DMS 273 (cell line): ENCODE measurements at regions not wholly inside any gene's neighbourhood (a gene's known extent, or its start where the extent isn't known, plus 50 kb on each side); places are given as distances from the start of the nearest gene placed in this dataset.

Source experiments
- DNase-seq: peaks from one replicate; lab custom pipeline; 2025; ENCODE audit not compliant: unreplicated experiment; lab: John Stamatoyannopoulos, UW

- DNase-seq = no peak
These were observed 76.7 kb downstream of the TRIM29 start for GRCh38 chr11:120061036-120061760.

DNA sequence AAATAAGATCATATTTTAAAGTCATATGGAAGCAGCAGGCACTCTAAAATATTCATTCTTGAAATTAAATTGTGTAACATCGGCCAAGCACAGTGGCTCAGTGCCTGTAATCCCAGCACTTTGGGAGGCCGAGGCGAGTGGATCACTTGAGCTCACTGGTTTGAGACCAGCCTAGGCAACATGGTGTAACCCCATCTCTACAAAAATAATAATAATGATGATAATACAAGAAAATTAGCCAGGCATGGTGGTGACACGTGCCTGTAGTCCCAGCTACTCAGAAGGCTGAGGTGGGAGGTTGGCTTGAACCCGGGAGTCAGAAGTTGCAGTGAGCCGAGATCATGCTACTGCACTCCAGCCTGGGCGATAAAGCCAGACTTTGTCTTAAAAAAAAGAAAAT is 77.4 kb downstream of the TRIM29 start:
- no peak for DNase-seq

DNA sequence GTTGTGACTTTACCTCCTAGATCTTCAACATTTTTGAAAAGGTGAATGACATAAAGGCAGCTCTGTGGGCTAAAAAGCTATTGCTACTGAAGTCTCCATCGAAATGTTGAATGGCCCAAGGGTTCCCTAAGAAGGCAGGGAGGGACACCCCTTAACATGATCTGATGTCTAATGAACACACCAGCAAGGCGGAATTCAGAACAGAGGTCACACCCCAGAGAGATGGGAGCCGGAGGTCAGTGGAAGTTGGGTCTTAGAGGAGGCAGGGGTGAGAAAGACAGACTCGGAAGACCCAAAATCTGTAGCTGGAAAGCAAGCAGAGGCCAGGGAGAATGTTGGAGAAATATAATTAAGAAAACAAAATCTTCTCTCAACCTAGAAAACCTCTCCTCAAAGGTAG is 79.0 kb downstream of the TRIM29 start:
- DNase-seq = no peak

DNA sequence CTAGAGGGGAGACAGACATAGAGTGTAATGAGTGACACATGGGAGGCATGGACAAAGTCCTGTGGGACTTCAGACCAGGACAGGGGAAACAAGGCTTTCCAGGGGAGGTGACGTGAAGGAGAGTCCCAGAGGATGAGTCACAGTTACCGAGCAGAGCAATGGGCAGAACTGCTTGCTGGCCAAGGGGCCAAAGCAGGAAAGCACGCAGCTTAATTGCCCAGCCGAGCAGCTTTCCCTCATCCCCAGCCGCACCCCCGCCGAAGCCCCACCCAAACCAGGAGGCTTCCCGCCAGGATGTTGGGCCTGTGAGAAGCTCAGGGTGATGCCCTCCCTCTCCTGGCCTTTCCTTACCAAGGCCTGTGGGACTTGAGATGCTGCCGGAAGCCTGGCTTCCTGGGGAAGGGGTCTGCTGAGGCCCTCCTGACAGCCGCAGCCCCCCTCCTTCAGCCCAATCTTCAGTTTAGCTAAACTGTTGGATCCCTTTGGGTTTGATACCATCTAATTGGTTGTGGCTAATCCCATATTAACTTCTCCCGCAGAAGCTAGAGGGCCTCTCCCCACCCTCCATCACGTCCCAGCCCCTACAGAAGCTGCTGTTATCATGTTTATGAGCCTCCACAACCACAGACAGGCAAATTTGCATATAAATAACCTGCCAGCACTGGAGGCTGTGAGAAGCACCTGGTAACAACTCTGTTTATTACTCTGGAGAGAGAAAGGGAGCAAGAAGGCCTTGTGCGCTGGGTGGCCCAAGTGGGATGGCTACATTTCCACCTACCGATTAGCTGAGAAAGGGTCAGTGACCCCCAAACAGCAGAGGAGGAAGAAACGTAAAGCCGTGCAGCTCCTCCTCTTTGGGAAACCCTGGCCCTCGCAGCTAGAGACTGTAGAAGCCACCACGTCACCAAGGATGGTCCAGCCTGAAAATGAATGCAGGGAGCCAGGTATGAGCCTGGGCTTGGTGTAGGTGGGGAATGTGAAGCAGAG is 80.0 kb downstream of the TRIM29 start:
- DNase-seq = no peak

GRCh38 chr11:120057028-120057330 is 80.9 kb downstream of the TRIM29 start:
- DNase-seq = no peak

GRCh38 chr11:120056301-120057027 is 81.4 kb downstream of the TRIM29 start:
- DNase-seq = no peak

- DNase-seq = peak; percentile 19
These were observed 82.3 kb downstream of the TRIM29 start for GRCh38 chr11:120055646-120056045.

DNA sequence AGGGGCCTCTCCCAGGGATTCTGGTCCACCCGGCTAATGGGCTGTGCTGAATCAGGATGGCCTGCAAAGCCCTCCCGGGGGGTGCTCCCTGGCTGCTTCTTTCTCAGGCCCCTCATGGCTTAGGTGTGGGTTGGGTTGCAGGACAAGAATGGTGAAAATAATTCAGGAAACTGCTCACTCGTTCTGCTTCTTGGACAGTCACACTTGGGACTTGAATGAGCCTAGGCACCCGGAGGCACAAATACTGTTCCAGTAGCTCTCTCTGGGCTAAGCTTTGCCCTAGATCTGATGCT is 83.2 kb downstream of the TRIM29 start:
- no peak for DNase-seq

GRCh38 chr11:120054016-120054752 is 83.7 kb downstream of the TRIM29 start:
- no peak for DNase-seq

GRCh38 chr11:120052196-120052775 is 85.6 kb downstream of the TRIM29 start:
- DNase-seq = no peak

DNA sequence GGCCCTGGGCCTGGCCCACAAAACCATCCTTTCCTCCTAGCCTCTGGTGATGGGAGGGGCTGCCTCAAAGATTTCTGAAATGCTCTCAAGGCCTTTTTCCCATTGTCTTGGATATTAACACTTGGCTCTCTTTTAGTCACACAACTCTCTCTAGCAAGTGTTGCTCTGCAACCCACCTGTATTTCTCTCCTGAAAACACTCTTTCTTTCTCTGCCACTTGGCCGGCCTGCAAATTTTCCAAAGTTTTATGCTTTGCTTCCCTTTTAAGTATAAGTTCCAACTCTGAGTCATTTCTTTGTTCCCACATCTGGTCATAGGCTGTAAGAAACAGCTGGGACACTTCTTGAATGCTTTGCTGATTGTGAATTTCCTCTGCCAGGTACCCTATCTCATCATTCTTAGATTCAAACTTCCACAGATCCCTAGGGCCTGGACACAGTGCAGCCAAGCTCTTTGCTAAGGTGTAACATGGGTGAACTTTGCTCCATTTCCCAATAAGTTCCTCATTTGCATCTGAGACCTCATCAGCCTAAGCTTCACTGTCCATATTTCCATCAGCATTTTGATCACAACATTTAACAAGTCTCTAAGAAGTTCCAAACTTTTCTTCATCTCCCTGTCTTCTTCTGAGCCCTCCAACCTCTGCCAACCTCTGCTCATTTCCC is 93.8 kb downstream of the TRIM29 start:
- no peak for DNase-seq

DNA sequence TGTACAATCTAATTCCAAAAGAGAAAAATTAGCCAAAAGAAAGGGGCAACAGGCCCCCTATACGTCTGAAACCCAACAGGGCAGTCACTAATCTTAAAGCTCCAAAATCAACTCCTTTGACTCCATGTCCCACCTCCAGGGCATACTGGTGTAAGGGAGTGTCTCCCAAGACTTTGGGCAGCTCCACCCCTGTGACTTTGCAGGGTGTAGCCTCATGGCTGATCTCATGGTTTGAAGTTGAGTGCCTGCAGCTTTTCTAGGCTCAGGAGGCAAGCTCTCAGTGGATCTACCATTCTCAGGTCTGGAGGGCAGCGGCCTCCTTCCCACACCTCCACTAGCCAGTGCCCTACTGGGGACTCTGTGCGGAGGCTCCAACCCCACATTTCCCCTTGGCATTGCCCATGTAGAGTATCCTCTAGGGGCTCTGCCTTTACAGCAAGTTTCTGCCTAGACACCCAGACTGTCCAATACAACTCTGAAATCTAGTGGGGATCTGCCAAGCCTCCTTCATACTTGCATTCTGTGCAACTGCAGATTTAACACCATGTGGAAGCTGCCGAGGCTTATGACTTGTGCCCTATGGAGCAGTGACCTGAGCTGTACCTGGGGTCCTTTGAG is 94.5 kb downstream of the TRIM29 start:
- DNase-seq = no peak

DNA sequence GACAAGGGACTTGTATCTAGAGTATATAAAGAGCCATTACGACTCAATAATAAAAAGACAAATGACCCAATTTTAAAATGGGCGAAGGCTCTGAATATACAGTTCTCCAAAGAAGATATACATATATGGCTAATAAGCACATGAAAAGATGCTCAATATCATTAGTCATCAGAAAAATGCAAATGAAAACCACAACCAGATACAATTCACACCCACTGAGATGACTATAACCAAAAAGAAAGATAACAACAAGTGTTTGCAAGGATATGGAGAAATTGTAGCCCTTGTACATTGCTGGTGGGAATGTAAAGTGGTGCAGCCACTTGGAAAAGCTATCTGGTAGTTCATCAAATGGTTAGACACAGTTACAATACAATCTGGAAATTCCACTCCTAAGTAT is 96.3 kb downstream of the TRIM29 start:
- no peak for DNase-seq

GRCh38 chr11:120040151-120040840 is 97.6 kb downstream of the TRIM29 start:
- DNase-seq = no peak

- DNase-seq = no peak
These were observed 98.9 kb downstream of the TRIM29 start for GRCh38 chr11:120039039-120039438.

GRCh38 chr11:120037111-120037510 is 100.8 kb downstream of the TRIM29 start:
- DNase-seq = no peak

DNA sequence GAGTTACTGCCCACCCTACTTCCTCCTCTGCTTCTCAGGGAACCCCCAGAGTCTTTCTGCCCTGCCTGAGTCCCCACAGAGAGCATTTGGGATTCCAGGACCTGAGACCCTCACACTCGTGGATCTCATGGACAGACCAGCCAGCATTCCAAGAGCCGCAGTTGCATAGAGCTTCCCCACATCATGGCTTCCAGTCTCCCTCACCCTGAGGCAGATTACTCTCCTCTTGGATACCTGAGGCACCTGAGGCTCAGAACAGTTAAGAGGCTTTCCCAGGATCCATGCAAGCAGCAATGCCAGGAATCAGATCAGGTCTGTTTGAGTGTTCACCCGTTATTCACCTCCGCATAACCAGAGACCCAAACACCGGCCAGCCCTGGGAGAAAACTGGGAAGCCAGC is 102.2 kb downstream of the TRIM29 start:
- no peak for DNase-seq

- DNase-seq = peak; percentile 68
These were observed 102.9 kb downstream of the TRIM29 start for GRCh38 chr11:120034881-120035630.
